CD8-positive, alpha-beta memory T cell (primary cell): ENCODE measurements at regions not wholly inside any gene's neighbourhood (a gene's known extent, or its start where the extent isn't known, plus 50 kb on each side); places are given as distances from the start of the nearest gene placed in this dataset.

ENCODE experiments used
- CTCF ChIA-PET: fragments of 350-600 bp; sonication (Branson Sonifier 250); formaldehyde crosslinking; loops from one replicate; lab custom pipeline; 2021; ENCODE audit warnings: antibody characterized with exemption; lab: Charles Lee
- POLR2A ChIA-PET: fragments of 350-600 bp; sonication (Branson Sonifier 250); formaldehyde crosslinking; loops from one replicate; lab custom pipeline; 2021; ENCODE audit warnings: antibody characterized with exemption; lab: Charles Lee
- DNase-seq, 5 donors: peaks; one replicate each; pipeline versions ENCODE4 v3.0.0 to v3.0.0-alpha.2; 2020 to 2022; ENCODE audit warnings: mixed read lengths in 1 of 5
- H3K27ac ChIP-seq: one replicate; pipeline ENCODE4 v1.7.0; 2013; ENCODE audit warnings: low read depth, mild to moderate bottlenecking, low read length, moderate library complexity
- H3K27me3 ChIP-seq: 2 replicates; pipeline ENCODE4 v1.7.0; 2013; ENCODE audit warnings: low read length, mild to moderate bottlenecking; ENCODE audit not compliant: insufficient read depth, poor library complexity, severe bottlenecking
- H3K36me3 ChIP-seq: 2 replicates; pipeline ENCODE4 v1.7.0; 2013; ENCODE audit warnings: mild to moderate bottlenecking, low read length, moderate library complexity; ENCODE audit not compliant: insufficient read depth
- H3K4me1 ChIP-seq: 2 replicates; pipeline ENCODE4 v1.7.0; 2013; ENCODE audit warnings: mild to moderate bottlenecking, low read length, moderate library complexity; ENCODE audit not compliant: insufficient read depth
- H3K4me3 ChIP-seq: 2 replicates; pipeline ENCODE4 v1.7.0; 2013; ENCODE audit warnings: mild to moderate bottlenecking, low read length
- H3K9me3 ChIP-seq: 2 replicates; pipeline ENCODE4 v1.7.0; 2013; ENCODE audit warnings: mild to moderate bottlenecking, low read length
- H3K27ac Mint-ChIP-seq, 8 donors: one replicate each; pipeline ENCODE4 v1.8.0; 2020 to 2021; ENCODE audit warnings: mixed read lengths in 8 of 8, mild to moderate bottlenecking in 6 of 8, inconsistent platforms in 3 of 8, moderate library complexity in 3 of 8
- H3K27me3 Mint-ChIP-seq, 2 donors: one replicate each; pipeline ENCODE4 v1.8.0; 2020 to 2021; ENCODE audit warnings: mixed read lengths in 2 of 2, mild to moderate bottlenecking in 1 of 2, moderate library complexity in 1 of 2
- H3K36me3 Mint-ChIP-seq, 3 donors: one replicate each; pipeline ENCODE4 v1.8.0; 2020 to 2021; ENCODE audit warnings: mixed read lengths in 3 of 3, inconsistent platforms in 1 of 3, mild to moderate bottlenecking in 1 of 3
- H3K4me1 Mint-ChIP-seq, 3 donors: one replicate each; pipeline ENCODE4 v1.8.0; 2020 to 2021; ENCODE audit warnings: mixed read lengths in 3 of 3, inconsistent platforms in 1 of 3, mild to moderate bottlenecking in 1 of 3
- H3K4me3 Mint-ChIP-seq, 7 donors: one replicate each; pipeline ENCODE4 v1.8.0; 2020 to 2021; ENCODE audit warnings: mixed read lengths in 7 of 7, mild to moderate bottlenecking in 6 of 7, moderate library complexity in 4 of 7, inconsistent platforms in 2 of 7
- H3K9me3 Mint-ChIP-seq, 5 donors: one replicate each; pipeline ENCODE4 v1.8.0; 2020 to 2022; ENCODE audit warnings: mixed read lengths in 5 of 5, mild to moderate bottlenecking in 3 of 5, moderate library complexity in 2 of 5, inconsistent platforms in 1 of 5

- Histone ChIP-seq H3K9me3 (no peaks in the 10 kb centered on the region), H3K4me3 (no peak overlapping the region), H3K4me1 (no peaks in the 10 kb centered on the region), H3K27me3 (no peaks in the 10 kb centered on the region), H3K36me3 (no peaks in the 10 kb centered on the region), H3K27ac (no peak overlapping the region)
- Mint-ChIP-seq H3K4me1 (no peaks in the 10 kb centered on the region), H3K27me3 (no peaks in the 10 kb centered on the region), H3K4me3 (no peak overlapping the region), H3K9me3 (peaks cover 3 to 16% (median 6%) of the 10 kb centered on the region in 5 donors), H3K36me3 (no peaks in the 10 kb centered on the region), H3K27ac (no peak overlapping the region)
- DNase-seq, result no peak
- ChIA-PET POLR2A (no interaction called here), CTCF (no interaction called here)
Measured at GRCh38 chr3:174505266-174505665, 353.9 kb upstream of the NAALADL2 start.

GRCh38 chr3:174524203-174524602 is 334.9 kb upstream of the NAALADL2 start:
- no peak overlapping the region for H3K4me3 ChIP-seq
- H3K9me3 ChIP-seq, result no peaks in the 10 kb centered on the region
- Mint-ChIP-seq H3K9me3 (peaks cover 1 to 21% (median 8%) of the 10 kb centered on the region in 5 donors), H3K4me3 (no peak overlapping the region), H3K27ac (no peak overlapping the region), H3K4me1 (no peaks in the 10 kb centered on the region), H3K27me3 (no peaks in the 10 kb centered on the region), H3K36me3 (no peaks in the 10 kb centered on the region)
- H3K4me1 ChIP-seq, result no peaks in the 10 kb centered on the region
- H3K27me3 ChIP-seq, result no peaks in the 10 kb centered on the region
- ChIA-PET POLR2A (no interaction called here), CTCF (no interaction called here)
- DNase-seq, result no peak
- H3K27ac ChIP-seq, result no peak overlapping the region
- H3K36me3 ChIP-seq, result no peaks in the 10 kb centered on the region

- Mint-ChIP-seq H3K4me1 (no peaks in the 10 kb centered on the region), H3K4me3 (no peak overlapping the region), H3K27me3 (peaks cover 0 to 3% of the 10 kb centered on the region in 2 donors), H3K9me3 (peaks cover 0 to 27% (median 15%) of the 10 kb centered on the region in 5 donors), H3K27ac (no peak overlapping the region), H3K36me3 (no peaks in the 10 kb centered on the region)
- DNase-seq, result no peak
- POLR2A ChIA-PET, result no interaction called here
- CTCF ChIA-PET, result no interaction called here
- no peaks in the 10 kb centered on the region for H3K27me3 ChIP-seq
- no peak overlapping the region for H3K4me3 ChIP-seq
- no peaks in the 10 kb centered on the region for H3K36me3 ChIP-seq
- no peaks in the 10 kb centered on the region for H3K9me3 ChIP-seq
- H3K4me1 ChIP-seq, result no peaks in the 10 kb centered on the region
- no peak overlapping the region for H3K27ac ChIP-seq
Measured at GRCh38 chr3:174529298-174529697, 329.8 kb upstream of the NAALADL2 start.

- Histone ChIP-seq H3K9me3 (no peaks in the 10 kb centered on the region), H3K4me1 (no peaks in the 10 kb centered on the region), H3K36me3 (no peaks in the 10 kb centered on the region), H3K4me3 (no peak overlapping the region), H3K27ac (no peak overlapping the region), H3K27me3 (no peaks in the 10 kb centered on the region)
- Mint-ChIP-seq H3K4me3 (no peak overlapping the region), H3K4me1 (no peaks in the 10 kb centered on the region), H3K9me3 (peaks cover 0 to 28% (median 15%) of the 10 kb centered on the region in 5 donors), H3K36me3 (no peaks in the 10 kb centered on the region), H3K27me3 (peaks cover 0 to 3% of the 10 kb centered on the region in 2 donors), H3K27ac (no peak overlapping the region)
- ChIA-PET CTCF (no interaction called here), POLR2A (no interaction called here)
- DNase-seq, result no peak
Measured at GRCh38 chr3:174531262-174531982, 327.7 kb upstream of the NAALADL2 start.

- CTCF ChIA-PET, result no interaction called here
- no peaks in the 10 kb centered on the region for H3K36me3 Mint-ChIP-seq
- peaks cover 0 to 27% (median 15%) of the 10 kb centered on the region in 5 donors for H3K9me3 Mint-ChIP-seq
- Histone ChIP-seq H3K36me3 (no peaks in the 10 kb centered on the region), H3K4me1 (no peaks in the 10 kb centered on the region), H3K4me3 (no peak overlapping the region), H3K27me3 (no peaks in the 10 kb centered on the region), H3K9me3 (no peaks in the 10 kb centered on the region), H3K27ac (no peak overlapping the region)
- H3K27ac Mint-ChIP-seq, result no peak overlapping the region
- H3K4me3 Mint-ChIP-seq, result no peak overlapping the region
- DNase-seq, result no peak
- no peaks in the 10 kb centered on the region for H3K4me1 Mint-ChIP-seq
- POLR2A ChIA-PET, result no interaction called here
- H3K27me3 Mint-ChIP-seq, result peaks cover 0 to 3% of the 10 kb centered on the region in 2 donors
Measured at GRCh38 chr3:174532216-174532615, 326.9 kb upstream of the NAALADL2 start.

GRCh38 chr3:174532776-174533175 is 326.4 kb upstream of the NAALADL2 start:
- no peaks in the 10 kb centered on the region for H3K4me1 ChIP-seq
- no peaks in the 10 kb centered on the region for H3K9me3 ChIP-seq
- no peak overlapping the region for H3K4me3 ChIP-seq
- Mint-ChIP-seq H3K27me3 (peaks cover 0 to 3% of the 10 kb centered on the region in 2 donors), H3K36me3 (no peaks in the 10 kb centered on the region), H3K4me3 (no peak overlapping the region), H3K4me1 (no peaks in the 10 kb centered on the region), H3K9me3 (peaks cover 0 to 27% (median 15%) of the 10 kb centered on the region in 5 donors), H3K27ac (no peak overlapping the region)
- ChIA-PET POLR2A (no interaction called here), CTCF (no interaction called here)
- no peaks in the 10 kb centered on the region for H3K27me3 ChIP-seq
- H3K27ac ChIP-seq, result no peak overlapping the region
- no peak for DNase-seq
- no peaks in the 10 kb centered on the region for H3K36me3 ChIP-seq

- Mint-ChIP-seq H3K9me3 (peaks cover 0 to 27% (median 15%) of the 10 kb centered on the region in 5 donors), H3K27ac (no peak overlapping the region), H3K4me1 (no peaks in the 10 kb centered on the region), H3K36me3 (no peaks in the 10 kb centered on the region), H3K27me3 (peaks cover 0 to 3% of the 10 kb centered on the region in 2 donors), H3K4me3 (no peak overlapping the region)
- no peaks in the 10 kb centered on the region for H3K4me1 ChIP-seq
- H3K27ac ChIP-seq, result no peak overlapping the region
- CTCF ChIA-PET, result no interaction called here
- no peaks in the 10 kb centered on the region for H3K36me3 ChIP-seq
- no peaks in the 10 kb centered on the region for H3K27me3 ChIP-seq
- POLR2A ChIA-PET, result no interaction called here
- no peak overlapping the region for H3K4me3 ChIP-seq
- H3K9me3 ChIP-seq, result no peaks in the 10 kb centered on the region
- no peak for DNase-seq
Measured at GRCh38 chr3:174533286-174533685, 325.8 kb upstream of the NAALADL2 start.

GRCh38 chr3:174536319-174536718 is 322.8 kb upstream of the NAALADL2 start:
- H3K27me3 Mint-ChIP-seq, result peaks cover 0 to 3% of the 10 kb centered on the region in 2 donors
- POLR2A ChIA-PET, result no interaction called here
- H3K4me3 Mint-ChIP-seq, result no peak overlapping the region
- H3K9me3 ChIP-seq, result no peaks in the 10 kb centered on the region
- peaks cover 0 to 21% (median 8%) of the 10 kb centered on the region in 5 donors for H3K9me3 Mint-ChIP-seq
- H3K27ac Mint-ChIP-seq, result no peak overlapping the region
- H3K4me1 Mint-ChIP-seq, result no peaks in the 10 kb centered on the region
- DNase-seq, result no peak
- no peak overlapping the region for H3K27ac ChIP-seq
- H3K4me3 ChIP-seq, result no peak overlapping the region
- no peaks in the 10 kb centered on the region for H3K36me3 ChIP-seq
- no peaks in the 10 kb centered on the region for H3K27me3 ChIP-seq
- H3K36me3 Mint-ChIP-seq, result no peaks in the 10 kb centered on the region
- no peaks in the 10 kb centered on the region for H3K4me1 ChIP-seq
- CTCF ChIA-PET, result no interaction called here
